Neural progenitor cell (in vitro differentiated cells): ENCODE measurements at regions not wholly inside any gene's neighbourhood (a gene's known extent, or its start where the extent isn't known, plus 50 kb on each side); places are given as distances from the start of the nearest gene placed in this dataset.
"Not testable (repeated sequence)": the region's sequence is repeated elsewhere in the genome, so short reads cannot be mapped to it uniquely, and the experiment has no call there.

Experiments used
- DNase-seq: peaks from one replicate; pipeline ENCODE4 v3.0.0-alpha.2; 2016; ENCODE audit warnings: low spot score
- H2AFZ ChIP-seq: fragments of 200-600 bp; sonication (generic); replicated peaks from 2 replicates; pipeline ENCODE4 v1.6.1; 2016; ENCODE audit warnings: antibody characterized with exemption
- H3F3A ChIP-seq: fragments of 200-600 bp; sonication (generic); 2 replicates; pipeline ENCODE4 v1.6.1; 2016; ENCODE audit warnings: antibody characterized with exemption, low read depth
- H3K27ac ChIP-seq: fragments of 200-600 bp; sonication (generic); 2 replicates; pipeline ENCODE4 v1.5.1; 2016; ENCODE audit warnings: mild to moderate bottlenecking
- H3K27me3 ChIP-seq: fragments of 200-600 bp; sonication (generic); 2 replicates; pipeline ENCODE4 v1.6.1; 2016; ENCODE audit warnings: mild to moderate bottlenecking, moderate library complexity
- H3K36me3 ChIP-seq: fragments of 200-600 bp; sonication (generic); 2 replicates; pipeline ENCODE4 v1.5.1; 2016
- H3K4me1 ChIP-seq: fragments of 200-600 bp; sonication (generic); 2 replicates; pipeline ENCODE4 v1.6.1; 2016; ENCODE audit warnings: mixed run types
- H3K4me2 ChIP-seq: fragments of 200-600 bp; sonication (generic); 2 replicates; pipeline ENCODE4 v1.6.1; 2016
- H3K4me3 ChIP-seq: fragments of 200-600 bp; sonication (generic); 2 replicates; pipeline ENCODE4 v1.5.1; 2016
- H3K79me2 ChIP-seq: fragments of 200-600 bp; sonication (generic); 2 replicates; pipeline ENCODE4 v1.6.1; 2016; ENCODE audit warnings: low read depth
- H3K9ac ChIP-seq: fragments of 200-600 bp; sonication (generic); 2 replicates; pipeline ENCODE4 v1.6.1; 2016
- H3K9me3 ChIP-seq: fragments of 200-600 bp; sonication (generic); 2 replicates; pipeline ENCODE4 v1.5.1; 2016; ENCODE audit warnings: low read depth
- H4K20me1 ChIP-seq: fragments of 200-600 bp; sonication (generic); 2 replicates; pipeline ENCODE4 v1.6.1; 2016; ENCODE audit warnings: low read depth
- H3K27ac Mint-ChIP-seq: 3 replicates; pipeline ENCODE4 v1.8.0; 2021; ENCODE audit warnings: mixed read lengths
- H3K27me3 Mint-ChIP-seq: 2 replicates; pipeline ENCODE4 v1.8.0; 2022; ENCODE audit warnings: low read depth, mild to moderate bottlenecking, inconsistent platforms, moderate library complexity, mixed read lengths; ENCODE audit not compliant: insufficient read depth
- H3K36me3 Mint-ChIP-seq: 3 replicates; pipeline ENCODE4 v1.8.0; 2021; ENCODE audit warnings: mixed read lengths
- H3K4me1 Mint-ChIP-seq: 3 replicates; pipeline ENCODE4 v1.8.0; 2021; ENCODE audit warnings: mixed read lengths
- H3K4me3 Mint-ChIP-seq: 3 replicates; pipeline ENCODE4 v1.8.0; 2021; ENCODE audit warnings: mild to moderate bottlenecking, moderate library complexity, mixed read lengths
- H3K9me3 Mint-ChIP-seq: 3 replicates; pipeline ENCODE4 v1.8.0; 2020; ENCODE audit warnings: mixed read lengths
- CTCF ChIP-seq: fragments of 200-600 bp; sonication (generic); IDR thresholded peaks from 2 replicates; pipeline ENCODE4 v1.5.1; 2017; ENCODE audit warnings: antibody characterized with exemption, mild to moderate bottlenecking
- EZH2 ChIP-seq: fragments of 200-600 bp; sonication (generic); IDR thresholded peaks from 2 replicates; pipeline ENCODE4 v1.6.1; 2017; ENCODE audit warnings: antibody characterized with exemption, mild to moderate bottlenecking, moderate library complexity
- EZH2phosphoT487 ChIP-seq: fragments of 200-600 bp; sonication (generic); IDR thresholded peaks from 2 replicates; pipeline ENCODE4 v1.6.1; 2017; ENCODE audit warnings: antibody characterized with exemption

GRCh38 chr6:27642744-27643456 is 170.0 kb upstream of the ZNF184 start:
- TF ChIP-seq CTCF (no peak), EZH2phosphoT487 (no peak)
- no peaks in the 10 kb centered on the region for H3K36me3 ChIP-seq
- no peaks in the 10 kb centered on the region for H3K36me3 Mint-ChIP-seq
- DNase-seq = no peak
- H4K20me1 ChIP-seq = no peaks in the 10 kb centered on the region
- H2AFZ ChIP-seq = no peak overlapping the region
- H3K79me2 ChIP-seq = no peaks in the 10 kb centered on the region
- no peaks in the 10 kb centered on the region for H3F3A ChIP-seq
- no peak overlapping the region for H3K4me3 Mint-ChIP-seq
- no peak overlapping the region for H3K9ac ChIP-seq
- H3K4me1 ChIP-seq = no peaks in the 10 kb centered on the region
- H3K4me1 Mint-ChIP-seq = no peaks in the 10 kb centered on the region
- H3K27ac Mint-ChIP-seq = no peak overlapping the region
- no peak overlapping the region for H3K4me2 ChIP-seq
- no peak overlapping the region for H3K27ac ChIP-seq
- H3K4me3 ChIP-seq = no peak overlapping the region
- peaks cover 2% of the 10 kb centered on the region for H3K9me3 Mint-ChIP-seq
- peaks cover 6% of the 10 kb centered on the region for H3K27me3 Mint-ChIP-seq
- H3K27me3 ChIP-seq = no peaks in the 10 kb centered on the region
- H3K9me3 ChIP-seq = no peaks in the 10 kb centered on the region

- not testable (repeated sequence) for H3K4me3 Mint-ChIP-seq
Measured at GRCh38 chr6:27635886-27636285, 163.0 kb upstream of the ZNF184 start.

GRCh38 chr6:27633221-27633688 is 160.3 kb upstream of the ZNF184 start:
- not testable (repeated sequence) for H4K20me1 ChIP-seq, DNase-seq, H3K4me2 ChIP-seq, H3K36me3 Mint-ChIP-seq, H3K4me3 Mint-ChIP-seq, H3K9me3 Mint-ChIP-seq, H3K9ac ChIP-seq, H3K36me3 ChIP-seq, H3K4me1 ChIP-seq, H2AFZ ChIP-seq, H3K79me2 ChIP-seq, H3K27ac Mint-ChIP-seq, H3K27ac ChIP-seq, H3K4me3 ChIP-seq, H3K9me3 ChIP-seq
- Histone ChIP-seq H3F3A (peaks cover 28% of the 10 kb centered on the region), H3K27me3 (peaks cover 33% of the 10 kb centered on the region)
- Mint-ChIP-seq H3K4me1 (peaks cover 11% of the 10 kb centered on the region), H3K27me3 (peaks cover 26% of the 10 kb centered on the region)

More at GRCh38 chr6:27635886-27636285, 163.0 kb upstream of the ZNF184 start:
- H3K4me3 ChIP-seq, H3K9me3 Mint-ChIP-seq, H3K4me1 Mint-ChIP-seq, H3K36me3 ChIP-seq, H4K20me1 ChIP-seq, H3K27ac Mint-ChIP-seq, H3K9me3 ChIP-seq, H3K79me2 ChIP-seq, H3K36me3 Mint-ChIP-seq, H3K27ac ChIP-seq, H3K4me1 ChIP-seq, H3K4me2 ChIP-seq, H3K9ac ChIP-seq, DNase-seq, H2AFZ ChIP-seq: not testable (repeated sequence)
- peaks cover 13% of the 10 kb centered on the region for H3F3A ChIP-seq
- peaks cover 16% of the 10 kb centered on the region for H3K27me3 Mint-ChIP-seq
- peaks cover 13% of the 10 kb centered on the region for H3K27me3 ChIP-seq

- Mint-ChIP-seq H3K4me1 (peaks cover 11% of the 10 kb centered on the region), H3K27me3 (peaks cover 26% of the 10 kb centered on the region), H3K36me3 (peaks cover 3% of the 10 kb centered on the region), H3K27ac (peak overlapping the region; percentile 100), H3K4me3 (peak overlapping the region; percentile 99), H3K9me3 (peaks cover 6% of the 10 kb centered on the region)
- H3F3A ChIP-seq = peaks cover 28% of the 10 kb centered on the region
- H3K79me2 ChIP-seq = no peaks in the 10 kb centered on the region
- H3K27ac ChIP-seq = no peak overlapping the region
- H2AFZ ChIP-seq = no peak overlapping the region
- H3K36me3 ChIP-seq = no peaks in the 10 kb centered on the region
- TF ChIP-seq CTCF (no peak), EZH2phosphoT487 (no peak), EZH2 (no peak)
- no peak for DNase-seq
- H4K20me1 ChIP-seq = no peaks in the 10 kb centered on the region
- H3K27me3 ChIP-seq = peaks cover 33% of the 10 kb centered on the region
- H3K4me3 ChIP-seq = peak overlapping the region; percentile 98
- no peaks in the 10 kb centered on the region for H3K9me3 ChIP-seq
- no peak overlapping the region for H3K9ac ChIP-seq
- H3K4me1 ChIP-seq = peaks cover 9% of the 10 kb centered on the region
- peak overlapping the region; percentile 82 for H3K4me2 ChIP-seq
Measured at GRCh38 chr6:27631609-27631916, 158.7 kb upstream of the ZNF184 start.
